A673 (cell line): ENCODE measurements at regions not wholly inside any gene's neighbourhood (a gene's known extent, or its start where the extent isn't known, plus 50 kb on each side); places are given as distances from the start of the nearest gene placed in this dataset.

Experiments
- BruUV-seq: library from RNA; stranded (reverse); fragments of 400-500 nt; replicated peaks from 2 replicates; lab custom pipeline; 2021; lab: Mats Ljungman, UMichigan
- CTCF ChIA-PET: fragments of 300-600 bp; sonication (Branson Sonifier 250); formaldehyde crosslinking; loops from one replicate; lab custom pipeline; 2022; ENCODE audit warnings: antibody characterized with exemption; lab: Charles Lee
- POLR2A ChIA-PET: fragments of 300-600 bp; sonication (Branson Sonifier 250); formaldehyde crosslinking; loops from one replicate; lab custom pipeline; 2022; ENCODE audit warnings: antibody characterized with exemption; ENCODE audit not compliant: low non-redundant PET; lab: Charles Lee
- DNase-seq: peaks from one replicate; pipeline ENCODE4 v3.0.0-alpha.2; 2015; ENCODE audit warnings: low spot score
- H3K27ac ChIP-seq: fragments of 200-600 bp; sonication (generic); 2 replicates; pipeline ENCODE4 v1.5.1; 2016; ENCODE audit warnings: mixed run types, low read depth, mild to moderate bottlenecking, mixed read lengths, antibody characterized with exemption, low read length; ENCODE audit not compliant: poor library complexity, severe bottlenecking
- H3K27me3 ChIP-seq: fragments of 200-600 bp; sonication (generic); replicated peaks from 2 replicates; pipeline ENCODE4 v1.6.1; 2017; ENCODE audit warnings: mixed run types, low read depth, mild to moderate bottlenecking, mixed read lengths, antibody characterized with exemption, low read length; ENCODE audit not compliant: insufficient read depth, poor library complexity
- H3K36me3 ChIP-seq: fragments of 200-600 bp; sonication (generic); 2 replicates; pipeline ENCODE4 v1.6.1; 2016; ENCODE audit warnings: mixed run types, mild to moderate bottlenecking, mixed read lengths, antibody characterized with exemption, low read length; ENCODE audit not compliant: insufficient read depth, poor library complexity, severe bottlenecking
- H3K4me1 ChIP-seq: fragments of 200-600 bp; sonication (generic); 2 replicates; pipeline ENCODE4 v1.6.1; 2017; ENCODE audit warnings: mixed run types, mild to moderate bottlenecking, mixed read lengths, antibody characterized with exemption, low read length; ENCODE audit not compliant: insufficient read depth, poor library complexity, severe bottlenecking
- H3K4me3 ChIP-seq: fragments of 200-600 bp; sonication (generic); 2 replicates; pipeline ENCODE4 v1.5.1; 2016; ENCODE audit warnings: low read depth, mixed run types, mild to moderate bottlenecking, mixed read lengths, low read length; ENCODE audit not compliant: poor library complexity, severe bottlenecking
- H3K9me3 ChIP-seq: fragments of 200-600 bp; sonication (generic); 2 replicates; pipeline ENCODE4 v1.6.1; 2016; ENCODE audit warnings: mixed run types, low read depth, mild to moderate bottlenecking, mixed read lengths, antibody characterized with exemption, low read length; ENCODE audit not compliant: poor library complexity, severe bottlenecking
- CTCF ChIP-seq: fragments of 300-800, 200-600 bp; sonication (generic); conservative IDR thresholded peaks from 2 replicates; pipeline ENCODE4 v1.5.1; 2017; ENCODE audit warnings: low read depth, mild to moderate bottlenecking, antibody characterized with exemption, low read length, moderate library complexity, mixed read lengths
- EZH2 ChIP-seq: fragments of 200-600 bp; sonication (generic); IDR thresholded peaks from 2 replicates; pipeline ENCODE4 v1.6.1; 2017; ENCODE audit warnings: borderline replicate concordance, low read depth, mild to moderate bottlenecking, mixed read lengths, antibody characterized with exemption, low read length; ENCODE audit not compliant: poor library complexity, severe bottlenecking
- intact Hi-C: fragments of 100-400 bp; cut with micrococcal nuclease; formaldehyde crosslinking; loops from one replicate; pipeline ENCODE4 v1.10.0; 2022; ENCODE audit not compliant: unreplicated experiment

GRCh38 chr13:81197966-81198365, 857.0 kb upstream of the SPRY2 start:
- TF ChIP-seq CTCF (no peak), EZH2 (no peak)
- Histone ChIP-seq H3K27me3 (no peaks in the 10 kb centered on the region), H3K9me3 (no peaks in the 10 kb centered on the region), H3K36me3 (no peaks in the 10 kb centered on the region), H3K27ac (no peak overlapping the region), H3K4me3 (no peak overlapping the region), H3K4me1 (no peaks in the 10 kb centered on the region)
- intact Hi-C loops: no loop called here
- POLR2A ChIA-PET: no interaction called here
- no TSS peak for BruUV-seq
- no peak for DNase-seq
- CTCF ChIA-PET: no interaction called here

- Histone ChIP-seq H3K36me3 (no peaks in the 10 kb centered on the region), H3K9me3 (no peaks in the 10 kb centered on the region), H3K27ac (no peak overlapping the region), H3K4me3 (no peak overlapping the region), H3K4me1 (no peaks in the 10 kb centered on the region), H3K27me3 (no peaks in the 10 kb centered on the region)
- ChIA-PET CTCF (no interaction called here), POLR2A (no interaction called here)
- intact Hi-C loops: no loop called here
- DNase-seq: no peak
- no TSS peak for BruUV-seq
- TF ChIP-seq CTCF: no peak
- no peak for TF ChIP-seq EZH2
These were observed 856.6 kb upstream of the SPRY2 start for GRCh38 chr13:81197483-81197882.

- no TSS peak for BruUV-seq
- ChIA-PET CTCF (no interaction called here), POLR2A (no interaction called here)
- TF ChIP-seq EZH2: no peak
- no peak for TF ChIP-seq CTCF
- H3K9me3 ChIP-seq: no peaks in the 10 kb centered on the region
- no peak for DNase-seq
- H3K4me1 ChIP-seq: no peaks in the 10 kb centered on the region
- H3K27me3 ChIP-seq: no peaks in the 10 kb centered on the region
- no peak overlapping the region for H3K27ac ChIP-seq
- no peak overlapping the region for H3K4me3 ChIP-seq
- no peaks in the 10 kb centered on the region for H3K36me3 ChIP-seq
- intact Hi-C loops: no loop called here
These were observed 853.4 kb upstream of the SPRY2 start for GRCh38 chr13:81194362-81194761.
